ENCODE measurements at regions not wholly inside any gene's neighbourhood (a gene's known extent, or its start where the extent isn't known, plus 50 kb on each side); places are given as distances from the start of the nearest gene placed in this dataset.

GRCh38 chr15:34684351-34684750, 70.4 kb downstream of the GJD2 start:
- dilution Hi-C loops (cut with MboI; ENCODE audit: extremely low pct_ligation_motif_present, low sequenced_read_pairs) (no loop called here), intact Hi-C loops (cut with micrococcal nuclease) (loop anchor here (5.0 kb wide), 1 partner anchor 57 kb away; no protein-coding TSS in a partner anchor)
- TF ChIP-seq EZH2 (IDR thresholded peaks at IDR 0.05; ENCODE audit: borderline replicate concordance, low read depth, low read length, severe bottlenecking) (no peak), POLR2A (IDR thresholded peaks at IDR 0.05; ENCODE audit: low read depth, low read length) (no peak), MYC (IDR thresholded peaks at IDR 0.05; ENCODE audit: low read depth, low read length) (no peak), MAX (IDR thresholded peaks at IDR 0.05; ENCODE audit: insufficient read depth, insufficient read length) (no peak), POLR2AphosphoS5 (IDR thresholded peaks at IDR 0.05; ENCODE audit: insufficient read depth, low read depth, low read length) (no peak), JUN (IDR thresholded peaks at IDR 0.05; ENCODE audit: borderline replicate concordance, insufficient read depth, insufficient read length, low read depth) (no peak), CTCF (IDR thresholded peaks at IDR 0.05; ENCODE audit: extremely low read depth in 1 of 2, insufficient read depth in 1 of 2, low read depth in 1 of 2, low read length in 2 of 2) (no peak), FOS (IDR thresholded peaks at IDR 0.05; ENCODE audit: borderline replicate concordance, insufficient read depth, low read length) (no peak)
- BruUV-seq (replicated peaks), result no TSS peak
- Histone ChIP-seq H3K4me1 (ENCODE audit: control insufficient read depth, extremely low read depth, insufficient read depth, low read length) (peaks cover 12% of the 10 kb centered on the region), H2AFZ (ENCODE audit: low read depth, low read length) (no peak overlapping the region), H3K9ac (replicated peaks; ENCODE audit: extremely low read depth, insufficient read depth, low read length) (no peak overlapping the region), H3K9me3 (replicated peaks; ENCODE audit: control insufficient read depth, insufficient read depth, low read length) (no peaks in the 10 kb centered on the region), H4K20me1 (replicated peaks; ENCODE audit: control insufficient read depth, extremely low read depth, insufficient read depth, low read length) (no peaks in the 10 kb centered on the region), H3K27me3 (ENCODE audit: control insufficient read depth in 2 of 2, insufficient read depth in 2 of 2, low read length in 2 of 2) (no peaks in the 10 kb centered on the region), H3K4me2 (ENCODE audit: insufficient read depth, low read length) (no peak overlapping the region), H3K4me3 (replicated peaks in 1 of 3; ENCODE audit: insufficient read depth in 1 of 3, low read depth in 1 of 3, low read length in 3 of 3) (no peak overlapping the region), H3K9me1 (replicated peaks; ENCODE audit: control insufficient read depth, extremely low read depth, insufficient read depth, low read length) (no peaks in the 10 kb centered on the region), H3K27ac (ENCODE audit: insufficient read depth, low read depth, low read length) (no peak overlapping the region), H3K79me2 (ENCODE audit: control insufficient read depth, insufficient read depth, low read length) (no peaks in the 10 kb centered on the region), H3K36me3 (ENCODE audit: control insufficient read depth in 2 of 2, extremely low read depth in 1 of 2, insufficient read depth in 2 of 2, low read length in 2 of 2) (no peaks in the 10 kb centered on the region)
- DNase-seq (ENCODE audit: low read depth, low spot score), result no peak
- ChIA-PET CTCF (no interaction called here), POLR2A (interaction anchor here (0.7 kb wide), 1 partner anchor 24 kb away, joined by 5 read pairs; no protein-coding TSS in a partner anchor)
- no peak for FAIRE-seq
